Astrocyte (in vitro differentiated cells and primary cell): ENCODE measurements at regions not wholly inside any gene's neighbourhood (a gene's known extent, or its start where the extent isn't known, plus 50 kb on each side); places are given as distances from the start of the nearest gene placed in this dataset.

Source experiments
- DNase-seq: peaks from one replicate; pipeline ENCODE4 v3.0.0-alpha.2; 2010; ENCODE audit warnings: low read depth
- FAIRE-seq: peaks from 2 replicates; lab custom pipeline; 2011; peaks lifted over from hg19 to GRCh38; lab: Jason Lieb, UNC
- H2AFZ ChIP-seq: 2 replicates; pipeline ENCODE4 v1.6.0; 2012; ENCODE audit warnings: low read depth, low read length, inconsistent platforms
- H3K27ac ChIP-seq: 2 replicates; pipeline ENCODE4 v1.5.1; 2011; ENCODE audit warnings: low read depth, low read length, inconsistent platforms
- H3K27me3 ChIP-seq: 2 replicates; pipeline ENCODE4 v1.6.0; 2011; ENCODE audit warnings: low read length, inconsistent platforms; ENCODE audit not compliant: insufficient read depth
- H3K36me3 ChIP-seq: 2 replicates; pipeline ENCODE4 v1.5.1; 2011; ENCODE audit warnings: low read length, inconsistent platforms; ENCODE audit not compliant: insufficient read depth
- H3K4me1 ChIP-seq: 2 replicates; pipeline ENCODE4 v1.5.1; 2011; ENCODE audit warnings: low read length, inconsistent platforms; ENCODE audit not compliant: insufficient read depth
- H3K4me2 ChIP-seq: 2 replicates; pipeline ENCODE4 v1.6.0; 2012; ENCODE audit warnings: low read length, inconsistent platforms
- H3K4me3 ChIP-seq: 2 replicates; pipeline ENCODE4 v1.5.1; 2011; ENCODE audit warnings: low read depth, mild to moderate bottlenecking, low read length, inconsistent platforms; ENCODE audit not compliant: insufficient read depth
- H3K79me2 ChIP-seq: 2 replicates; pipeline ENCODE4 v1.6.0; 2012; ENCODE audit warnings: mild to moderate bottlenecking, low read length, inconsistent platforms; ENCODE audit not compliant: insufficient read depth
- H3K9ac ChIP-seq: 2 replicates; pipeline ENCODE4 v1.6.0; 2012; ENCODE audit warnings: mild to moderate bottlenecking, low read length, inconsistent platforms
- H3K9me3 ChIP-seq: 2 replicates; pipeline ENCODE4 v1.5.1; 2012; ENCODE audit warnings: low read depth, mild to moderate bottlenecking, low read length, inconsistent platforms; ENCODE audit not compliant: insufficient read depth
- H4K20me1 ChIP-seq: 2 replicates; pipeline ENCODE4 v1.6.0; 2012; ENCODE audit warnings: low read length, inconsistent platforms; ENCODE audit not compliant: insufficient read depth
- H3K27ac Mint-ChIP-seq: one replicate; pipeline ENCODE4 v1.8.0; 2021; ENCODE audit warnings: mild to moderate bottlenecking, mixed read lengths; ENCODE audit not compliant: unreplicated experiment
- H3K27me3 Mint-ChIP-seq: one replicate; pipeline ENCODE4 v1.8.0; 2021; ENCODE audit warnings: low read depth, mixed read lengths; ENCODE audit not compliant: unreplicated experiment
- H3K36me3 Mint-ChIP-seq: one replicate; pipeline ENCODE4 v1.8.0; 2021; ENCODE audit warnings: low read depth, mixed read lengths; ENCODE audit not compliant: unreplicated experiment
- H3K4me1 Mint-ChIP-seq: one replicate; pipeline ENCODE4 v1.8.0; 2021; ENCODE audit warnings: low read depth, mixed read lengths; ENCODE audit not compliant: unreplicated experiment
- H3K4me3 Mint-ChIP-seq: one replicate; pipeline ENCODE4 v1.8.0; 2021; ENCODE audit warnings: mild to moderate bottlenecking, moderate library complexity, mixed read lengths; ENCODE audit not compliant: unreplicated experiment
- H3K9me3 Mint-ChIP-seq: one replicate; pipeline ENCODE4 v1.8.0; 2021; ENCODE audit warnings: mild to moderate bottlenecking, mixed read lengths; ENCODE audit not compliant: unreplicated experiment
- EZH2 ChIP-seq: IDR thresholded peaks from 2 replicates; pipeline ENCODE4 v1.6.1; 2012; ENCODE audit warnings: mild to moderate bottlenecking, low read length, inconsistent platforms; ENCODE audit not compliant: insufficient read depth
- TF ChIP-seq, protein P1 (sequence below): IDR thresholded peaks from 2 replicates; pipeline ENCODE4 v1.5.1; 2011; ENCODE audit warnings: low read depth, mild to moderate bottlenecking, inconsistent platforms, low read length, moderate library complexity; ENCODE audit not compliant: insufficient read depth

DNA sequence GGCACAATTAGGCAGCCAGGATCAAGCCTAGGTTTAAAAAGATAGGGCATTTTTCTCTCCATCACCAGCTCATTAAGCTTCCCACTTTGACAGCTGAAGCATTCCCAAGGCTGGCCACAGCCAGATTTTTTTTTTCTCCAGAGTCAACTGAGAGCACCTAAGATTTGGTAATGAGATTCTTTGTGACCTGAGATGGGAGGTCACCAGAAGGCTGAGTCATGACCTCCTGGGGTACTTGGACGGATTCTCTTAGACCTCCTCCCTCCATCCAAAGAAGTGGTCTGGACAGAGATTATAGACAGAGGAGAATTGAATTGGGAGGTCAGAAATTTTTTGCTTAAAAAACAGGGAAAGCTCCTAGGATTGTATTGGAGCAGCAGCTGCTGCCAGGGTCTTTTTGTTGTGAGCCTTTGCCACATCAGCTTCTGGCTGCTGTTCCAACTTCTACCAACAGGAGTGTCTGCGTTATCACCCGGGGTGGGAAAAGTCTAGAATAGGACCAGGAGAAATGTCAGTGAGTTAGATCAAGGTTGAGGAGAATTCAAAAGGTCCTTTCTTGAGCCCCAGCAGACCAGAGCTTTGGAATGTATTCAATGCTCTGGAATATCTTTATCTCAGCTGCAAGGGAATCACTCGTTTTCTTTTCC is 221.2 kb upstream of the N4BP1 start:
- no peak for DNase-seq
- Mint-ChIP-seq H3K4me1 (no peaks in the 10 kb centered on the region), H3K27me3 (peaks cover 32% of the 10 kb centered on the region), H3K36me3 (no peaks in the 10 kb centered on the region), H3K4me3 (no peak overlapping the region), H3K9me3 (no peaks in the 10 kb centered on the region), H3K27ac (no peak overlapping the region)
- Histone ChIP-seq H3K27me3 (no peaks in the 10 kb centered on the region), H3K4me3 (no peak overlapping the region), H3K9me3 (no peaks in the 10 kb centered on the region), H3K9ac (no peak overlapping the region), H3K4me1 (no peaks in the 10 kb centered on the region), H2AFZ (no peak overlapping the region), H4K20me1 (no peaks in the 10 kb centered on the region), H3K27ac (no peak overlapping the region), H3K4me2 (no peak overlapping the region), H3K79me2 (no peaks in the 10 kb centered on the region), H3K36me3 (no peaks in the 10 kb centered on the region)
- no peak for TF ChIP-seq EZH2
- TF ChIP-seq, protein P1, sequence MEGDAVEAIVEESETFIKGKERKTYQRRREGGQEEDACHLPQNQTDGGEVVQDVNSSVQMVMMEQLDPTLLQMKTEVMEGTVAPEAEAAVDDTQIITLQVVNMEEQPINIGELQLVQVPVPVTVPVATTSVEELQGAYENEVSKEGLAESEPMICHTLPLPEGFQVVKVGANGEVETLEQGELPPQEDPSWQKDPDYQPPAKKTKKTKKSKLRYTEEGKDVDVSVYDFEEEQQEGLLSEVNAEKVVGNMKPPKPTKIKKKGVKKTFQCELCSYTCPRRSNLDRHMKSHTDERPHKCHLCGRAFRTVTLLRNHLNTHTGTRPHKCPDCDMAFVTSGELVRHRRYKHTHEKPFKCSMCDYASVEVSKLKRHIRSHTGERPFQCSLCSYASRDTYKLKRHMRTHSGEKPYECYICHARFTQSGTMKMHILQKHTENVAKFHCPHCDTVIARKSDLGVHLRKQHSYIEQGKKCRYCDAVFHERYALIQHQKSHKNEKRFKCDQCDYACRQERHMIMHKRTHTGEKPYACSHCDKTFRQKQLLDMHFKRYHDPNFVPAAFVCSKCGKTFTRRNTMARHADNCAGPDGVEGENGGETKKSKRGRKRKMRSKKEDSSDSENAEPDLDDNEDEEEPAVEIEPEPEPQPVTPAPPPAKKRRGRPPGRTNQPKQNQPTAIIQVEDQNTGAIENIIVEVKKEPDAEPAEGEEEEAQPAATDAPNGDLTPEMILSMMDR: no peak
- no peak for FAIRE-seq

DNA sequence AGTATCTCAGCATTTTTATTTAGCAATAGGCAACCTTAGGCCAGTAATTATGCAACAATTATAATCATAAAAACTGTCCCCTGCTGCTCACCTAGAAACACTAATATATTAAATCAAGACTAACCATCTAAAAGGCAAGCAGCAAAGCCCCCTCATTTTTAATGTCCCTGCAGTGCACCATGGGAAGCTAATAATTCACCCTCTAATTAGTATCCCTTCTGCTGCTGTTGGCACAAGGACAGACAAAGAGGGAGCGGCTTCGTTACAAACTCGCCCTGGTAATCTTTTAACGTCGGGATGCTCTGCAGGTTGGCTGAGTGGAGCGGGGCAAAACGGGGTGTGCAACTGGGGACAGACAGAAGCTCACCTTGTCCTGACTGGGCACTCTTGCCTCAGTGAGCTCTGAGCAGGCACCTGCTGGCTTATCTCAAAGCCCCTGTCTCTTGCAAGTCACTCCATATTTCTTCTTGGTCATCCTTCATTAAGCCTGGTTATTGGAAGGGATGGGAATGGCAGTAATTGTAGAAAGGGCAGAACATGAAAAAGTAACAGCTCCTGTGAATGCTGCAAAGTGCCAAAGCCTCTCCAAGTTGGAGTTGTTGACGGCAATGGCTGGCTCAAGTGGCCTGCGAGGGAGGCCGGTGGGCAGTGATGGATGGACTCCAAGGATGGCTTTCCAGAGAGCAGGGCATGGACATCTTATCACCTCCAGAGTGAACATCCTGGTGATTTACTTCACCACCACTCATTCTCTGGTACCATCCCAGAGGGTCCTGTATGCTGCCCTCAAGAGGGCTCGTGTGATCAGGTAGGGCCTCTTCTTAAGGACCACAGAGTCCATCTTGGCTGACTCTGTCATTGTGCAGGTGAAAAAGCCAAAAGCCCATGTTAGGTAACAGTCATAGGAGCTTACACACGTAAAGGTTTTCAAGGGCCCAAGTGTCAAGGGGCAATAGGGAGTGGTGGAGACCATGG is 219.6 kb upstream of the N4BP1 start:
- no peak overlapping the region for H3K4me3 Mint-ChIP-seq
- FAIRE-seq (no peak), DNase-seq (no peak)
- H3K4me1 Mint-ChIP-seq: no peaks in the 10 kb centered on the region
- no peaks in the 10 kb centered on the region for H3K27me3 ChIP-seq
- TF ChIP-seq, protein P1: no peak
- TF ChIP-seq EZH2: no peak
- H2AFZ ChIP-seq: no peak overlapping the region
- H4K20me1 ChIP-seq: no peaks in the 10 kb centered on the region
- no peaks in the 10 kb centered on the region for H3K9me3 Mint-ChIP-seq
- no peaks in the 10 kb centered on the region for H3K36me3 Mint-ChIP-seq
- peaks cover 31% of the 10 kb centered on the region for H3K27me3 Mint-ChIP-seq
- no peak overlapping the region for H3K4me2 ChIP-seq
- H3K9me3 ChIP-seq: no peaks in the 10 kb centered on the region
- no peaks in the 10 kb centered on the region for H3K36me3 ChIP-seq
- H3K4me3 ChIP-seq: no peak overlapping the region
- H3K79me2 ChIP-seq: no peaks in the 10 kb centered on the region
- H3K9ac ChIP-seq: no peak overlapping the region
- H3K27ac Mint-ChIP-seq: no peak overlapping the region
- H3K4me1 ChIP-seq: no peaks in the 10 kb centered on the region
- no peak overlapping the region for H3K27ac ChIP-seq
